Adrenal gland (tissue), 9 donors: ENCODE measurements at regions not wholly inside any gene's neighbourhood (a gene's known extent, or its start where the extent isn't known, plus 50 kb on each side); places are given as distances from the start of the nearest gene placed in this dataset.

Experiments
- DNase-seq, 7 donors: peaks; one replicate each; pipeline ENCODE4 v3.0.0-alpha.2; 2019 to 2020
- H3K27ac ChIP-seq, 5 donors: fragments of 200-600 bp; sonication (generic) in 4 of 5; 1 replicate in 3 of 5; 2 replicates in 2 of 5; pipeline versions ENCODE4 v1.5.1 to v1.8.0; 2016 to 2020; ENCODE audit warnings: mild to moderate bottlenecking in 1 of 5
- H3K27me3 ChIP-seq: fragments of 200-600 bp; 2 replicates; pipeline ENCODE4 v1.8.0; 2021
- H3K36me3 ChIP-seq, 2 donors: fragments of 200-600 bp; replicated peaks in 1 of 2; 1 replicate in 1 of 2; 2 replicates in 1 of 2; pipeline versions ENCODE4 v1.5.1 to v1.8.0; 2018 to 2022
- H3K4me1 ChIP-seq, 2 donors: fragments of 200-600 bp; replicated peaks in 1 of 2; 1 replicate in 1 of 2; 2 replicates in 1 of 2; pipeline versions ENCODE4 v1.5.1 to v1.8.0; 2018 to 2021
- H3K4me3 ChIP-seq, 4 donors: fragments of 200-600 bp; sonication (generic) in 3 of 4; one replicate each; pipeline ENCODE4 v1.5.1; 2016 to 2018
- H3K9me3 ChIP-seq, 3 donors: fragments of 200-600 bp; sonication (generic) in 1 of 3; replicated peaks in 1 of 3; 1 replicate in 2 of 3; 2 replicates in 1 of 3; pipeline versions ENCODE4 v1.5.1 to v1.8.0; 2016 to 2021
- CTCF ChIP-seq, 6 experiments: fragments of 450-650 bp in 4 of 6; fragments of 200-600 bp in 2 of 6; sonication (generic) in 1 of 6; IDR thresholded peaks; 1 replicate in 5 of 6; 2 replicates in 1 of 6; pipeline versions ENCODE4 v1.5.1 to v1.8.0; 2016 to 2021; ENCODE audit warnings: antibody characterized with exemption in 6 of 6, mild to moderate bottlenecking in 2 of 6, moderate library complexity in 1 of 6
- POLR2A ChIP-seq, 2 donors: fragments of 450-650 bp; IDR thresholded peaks; one replicate each; pipeline ENCODE4 v1.6.1; 2017; ENCODE audit warnings: antibody characterized with exemption in 2 of 2, mild to moderate bottlenecking in 2 of 2, moderate library complexity in 1 of 2
- WGBS, 4 donors: extraction: QIAGEN DNeasy Blood & Tissue Kit in 2 of 4; methylation state at CpG; one replicate each; pipeline versions ENCODE4 v1.1.5 to v1.1.7; 2013 to 2017; 5-methylcytosine and 5-hydroxymethylcytosine counted together
- intact Hi-C, 2 donors: fragments of 100-400 bp; cut with DNase I; formaldehyde crosslinking; loops; one replicate each; pipeline versions ENCODE4 v1.14.1 to v1.15.0; 2022 to 2023
- donor health status: healthy with polysubstance abuse.
- donor health status: Bipolar disorder and iron deficiency.
- donor health status: DM: yes; HTN: yes; CAD: no.
- donor health status: DM: no; HTN: no; CAD: no.
- donor health status: DM: no; HTN: no; CAD: no.

GRCh38 chr12:30450872-30451271, 244.8 kb downstream of the IPO8 start:
- TF ChIP-seq CTCF (IDR thresholded peaks at IDR 0.05) (no peak), POLR2A (IDR thresholded peaks at IDR 0.05) (no peak)

GRCh38 chr12:30450226-30450625, 245.4 kb downstream of the IPO8 start:
- intact Hi-C loops = no loop called here
- no peaks in the 10 kb centered on the region for H3K27me3 ChIP-seq
- no peaks in the 10 kb centered on the region for H3K9me3 ChIP-seq
- DNase-seq = no peak
- no peaks in the 10 kb centered on the region for H3K4me1 ChIP-seq
- H3K36me3 ChIP-seq = no peaks in the 10 kb centered on the region
- no peak overlapping the region for H3K27ac ChIP-seq
- H3K4me3 ChIP-seq = no peak overlapping the region
- TF ChIP-seq POLR2A (IDR thresholded peaks at IDR 0.05) (no peak), CTCF (IDR thresholded peaks at IDR 0.05) (no peak)

More at GRCh38 chr12:30450872-30451271, 244.8 kb downstream of the IPO8 start:
- Histone ChIP-seq H3K9me3 (no peaks in the 10 kb centered on the region), H3K27me3 (no peaks in the 10 kb centered on the region), H3K36me3 (no peaks in the 10 kb centered on the region), H3K4me3 (no peak overlapping the region), H3K4me1 (no peaks in the 10 kb centered on the region), H3K27ac (no peak overlapping the region)
- intact Hi-C loops = no loop called here
- no peak for DNase-seq
- 62 to 65% (median 63%) methylated on average over 2 of the region's 2 CpGs for WGBS, 4 donors

- DNase-seq = no peak
- TF ChIP-seq CTCF (IDR thresholded peaks at IDR 0.05) (no peak), POLR2A (IDR thresholded peaks at IDR 0.05) (no peak)
- H3K36me3 ChIP-seq = no peaks in the 10 kb centered on the region
- H3K9me3 ChIP-seq = no peaks in the 10 kb centered on the region
- H3K4me3 ChIP-seq = no peak overlapping the region
- 86 to 91% (median 90%) methylated on average over 2 of the region's 2 CpGs for WGBS, 4 donors
- H3K4me1 ChIP-seq = no peaks in the 10 kb centered on the region
- H3K27me3 ChIP-seq = no peaks in the 10 kb centered on the region
- no peak overlapping the region for H3K27ac ChIP-seq
- intact Hi-C loops = no loop called here
Measured at GRCh38 chr12:30448038-30448437, 247.6 kb downstream of the IPO8 start.

GRCh38 chr12:30447061-30447750, 248.5 kb downstream of the IPO8 start:
- Histone ChIP-seq H3K27me3 (no peaks in the 10 kb centered on the region), H3K36me3 (no peaks in the 10 kb centered on the region), H3K4me3 (no peak overlapping the region), H3K27ac (no peak overlapping the region), H3K9me3 (no peaks in the 10 kb centered on the region), H3K4me1 (no peaks in the 10 kb centered on the region)
- TF ChIP-seq POLR2A (IDR thresholded peaks at IDR 0.05) = no peak
- TF ChIP-seq CTCF (IDR thresholded peaks at IDR 0.05) = no peak
- no peak for DNase-seq
- 55 to 68% (median 56%) methylated on average over 6 of the region's 6 CpGs for WGBS, 4 donors
- intact Hi-C loops = no loop called here
